Fibroblast of skin of right biceps (primary cell): ENCODE measurements at regions not wholly inside any gene's neighbourhood (a gene's known extent, or its start where the extent isn't known, plus 50 kb on each side); places are given as distances from the start of the nearest gene placed in this dataset.

ENCODE experiments used
- DNase-seq: peaks from one replicate; pipeline ENCODE4 v3.0.0-alpha.2; 2013

GRCh38 chr11:106463796-106464201, 386.3 kb downstream of the AASDHPPT start:
- peak; percentile 67 for DNase-seq

GRCh38 chr11:106464728-106465127, 387.3 kb downstream of the AASDHPPT start:
- DNase-seq = no peak

- DNase-seq = peak; percentile 88
Measured at GRCh38 chr11:106466521-106467080, 389.1 kb downstream of the AASDHPPT start.

- no peak for DNase-seq
Measured at GRCh38 chr11:106467501-106467900, 390.0 kb downstream of the AASDHPPT start.

- DNase-seq = peak; percentile 80
Measured at GRCh38 chr11:106468086-106468485, 390.6 kb downstream of the AASDHPPT start.

- DNase-seq = no peak
Measured at GRCh38 chr11:106468531-106468930, 391.1 kb downstream of the AASDHPPT start.

GRCh38 chr11:106470230-106470629, 392.8 kb downstream of the AASDHPPT start:
- DNase-seq = no peak

GRCh38 chr11:106471276-106471675, 393.8 kb downstream of the AASDHPPT start:
- DNase-seq = no peak

GRCh38 chr11:106473089-106473722, 395.7 kb downstream of the AASDHPPT start:
- peak; percentile 70 for DNase-seq

- no peak for DNase-seq
Measured at GRCh38 chr11:106474274-106474673, 396.8 kb downstream of the AASDHPPT start.

GRCh38 chr11:106475181-106475580, 397.7 kb downstream of the AASDHPPT start:
- no peak for DNase-seq

GRCh38 chr11:106477776-106478175, 400.3 kb downstream of the AASDHPPT start:
- DNase-seq = no peak

GRCh38 chr11:106479646-106480045, 402.2 kb downstream of the AASDHPPT start:
- DNase-seq = no peak

- DNase-seq = peak; percentile 72
Measured at GRCh38 chr11:106480581-106481190, 403.2 kb downstream of the AASDHPPT start.

GRCh38 chr11:106482917-106483785, 405.7 kb downstream of the AASDHPPT start:
- DNase-seq = peak; percentile 64

GRCh38 chr11:106491751-106492150, 414.3 kb downstream of the AASDHPPT start:
- no peak for DNase-seq

- DNase-seq = peak; percentile 69
Measured at GRCh38 chr11:106493751-106494150, 416.3 kb downstream of the AASDHPPT start.

GRCh38 chr11:106495046-106495445, 417.6 kb downstream of the AASDHPPT start:
- peak; percentile 29 for DNase-seq

GRCh38 chr11:106496677-106497076, 419.2 kb downstream of the AASDHPPT start:
- DNase-seq = no peak

- no peak for DNase-seq
Measured at GRCh38 chr11:106497321-106497720, 419.9 kb downstream of the AASDHPPT start.

GRCh38 chr11:106497822-106498221, 420.4 kb downstream of the AASDHPPT start:
- DNase-seq = no peak

- peak; percentile 15 for DNase-seq
Measured at GRCh38 chr11:106503901-106504300, 426.4 kb downstream of the AASDHPPT start.

GRCh38 chr11:106507645-106508306, 430.3 kb downstream of the AASDHPPT start:
- no peak for DNase-seq
